ENCODE measurements at regions not wholly inside any gene's neighbourhood (a gene's known extent, or its start where the extent isn't known, plus 50 kb on each side); places are given as distances from the start of the nearest gene placed in this dataset.

GRCh38 chr21:27143476-27143875 is 176.6 kb upstream of the ADAMTS5 start:
- no peak for TF ChIP-seq CTCF (conservative IDR thresholded peaks at IDR 0.05)
- no peak for TF ChIP-seq ZFX (IDR thresholded peaks at IDR 0.05)
- no peak overlapping the region for H3K27ac ChIP-seq

- TF ChIP-seq ZFX (IDR thresholded peaks at IDR 0.05) (no peak), CTCF (conservative IDR thresholded peaks at IDR 0.05) (no peak)
- H3K27ac ChIP-seq: no peak overlapping the region
Measured at GRCh38 chr21:27139526-27139925, 172.6 kb upstream of the ADAMTS5 start.

GRCh38 chr21:27134516-27134915 is 167.6 kb upstream of the ADAMTS5 start:
- TF ChIP-seq ZFX (IDR thresholded peaks at IDR 0.05) (no peak), CTCF (conservative IDR thresholded peaks at IDR 0.05) (no peak)
- H3K27ac ChIP-seq: no peak overlapping the region

- H3K27ac ChIP-seq: no peak overlapping the region
- TF ChIP-seq ZFX (IDR thresholded peaks at IDR 0.05) (no peak), CTCF (conservative IDR thresholded peaks at IDR 0.05) (no peak)
Measured at GRCh38 chr21:27132266-27132665, 165.4 kb upstream of the ADAMTS5 start.

- no peak for TF ChIP-seq ZFX (IDR thresholded peaks at IDR 0.05)
- no peak for TF ChIP-seq CTCF (conservative IDR thresholded peaks at IDR 0.05)
- H3K27ac ChIP-seq: no peak overlapping the region
Measured at GRCh38 chr21:27130154-27130553, 163.3 kb upstream of the ADAMTS5 start.

GRCh38 chr21:27129694-27130093 is 162.8 kb upstream of the ADAMTS5 start:
- H3K27ac ChIP-seq: no peak overlapping the region
- TF ChIP-seq ZFX (IDR thresholded peaks at IDR 0.05) (no peak), CTCF (conservative IDR thresholded peaks at IDR 0.05) (no peak)

- no peak overlapping the region for H3K27ac ChIP-seq
- TF ChIP-seq CTCF (conservative IDR thresholded peaks at IDR 0.05) (no peak), ZFX (IDR thresholded peaks at IDR 0.05) (no peak)
Measured at GRCh38 chr21:27129215-27129614, 162.3 kb upstream of the ADAMTS5 start.
